Vagina (tissue), 2 donors: ENCODE measurements at regions not wholly inside any gene's neighbourhood (a gene's known extent, or its start where the extent isn't known, plus 50 kb on each side); places are given as distances from the start of the nearest gene placed in this dataset.

Experiments
- CTCF ChIP-seq, 3 experiments: fragments of 450-650 bp in 2 of 3; fragments of 200-600 bp in 1 of 3; sonication (generic) in 1 of 3; IDR thresholded peaks; one replicate each; pipeline ENCODE4 v1.5.1; 2017 to 2019; ENCODE audit warnings: antibody characterized with exemption in 3 of 3, mild to moderate bottlenecking in 2 of 3, moderate library complexity in 2 of 3
- POLR2A ChIP-seq, 2 donors: fragments of 450-650 bp; IDR thresholded peaks; one replicate each; pipeline ENCODE4 v1.6.1; 2017; ENCODE audit warnings: antibody characterized with exemption in 2 of 2, mild to moderate bottlenecking in 2 of 2, moderate library complexity in 2 of 2
- POLR2AphosphoS5 ChIP-seq, 2 donors: sonication (generic); formaldehyde crosslinking; IDR thresholded peaks; one replicate each; pipeline ENCODE4 v1.9.0; 2017; ENCODE audit warnings: antibody characterized with exemption in 2 of 2, mild to moderate bottlenecking in 2 of 2, low read depth in 1 of 2; ENCODE audit not compliant: insufficient read depth in 1 of 2

GRCh38 chr15:47411733-47412132 is 305.6 kb upstream of the SEMA6D start:
- no peak for TF ChIP-seq POLR2AphosphoS5 (IDR thresholded peaks at IDR 0.05; ENCODE audit: insufficient read depth in 1 of 2, low read depth in 1 of 2)
- TF ChIP-seq CTCF (IDR thresholded peaks at IDR 0.05), result no peak
- no peak for TF ChIP-seq POLR2A (IDR thresholded peaks at IDR 0.05)
